Cardiac muscle cell (in vitro differentiated cells and primary cell): ENCODE measurements at regions not wholly inside any gene's neighbourhood (a gene's known extent, or its start where the extent isn't known, plus 50 kb on each side); places are given as distances from the start of the nearest gene placed in this dataset.

Experiments used
- DNase-seq, 2 donors: peaks; one replicate each; pipeline versions ENCODE4 v3.0.0 to v3.0.0-alpha.2; 2010 to 2017; ENCODE audit warnings: low read depth in 1 of 2, low spot score in 1 of 2
- H3K27ac ChIP-seq: fragments of 200-600 bp; sonication (generic); 2 replicates; pipeline ENCODE4 v1.5.1; 2016
- H3K27me3 ChIP-seq: fragments of 200-600 bp; sonication (generic); 2 replicates; pipeline ENCODE4 v1.6.0; 2016; ENCODE audit warnings: control low read depth
- H3K36me3 ChIP-seq: fragments of 200-600 bp; sonication (generic); 2 replicates; pipeline ENCODE4 v1.5.1; 2016; ENCODE audit warnings: control low read depth
- H3K4me1 ChIP-seq: fragments of 200-600 bp; sonication (generic); 2 replicates; pipeline ENCODE4 v1.8.1; 2017; ENCODE audit warnings: low read depth, mild to moderate bottlenecking, mixed run types
- H3K4me3 ChIP-seq: fragments of 200-600 bp; sonication (generic); 2 replicates; pipeline ENCODE4 v1.5.1; 2016; ENCODE audit warnings: mild to moderate bottlenecking
- H3K9me3 ChIP-seq: fragments of 200-600 bp; sonication (generic); 2 replicates; pipeline ENCODE4 v1.5.1; 2017; ENCODE audit warnings: low read depth, mild to moderate bottlenecking, control low read depth
- CTCF ChIP-seq: IDR thresholded peaks from 2 replicates; pipeline ENCODE4 v1.5.1; 2012; ENCODE audit warnings: low read depth, mild to moderate bottlenecking, low read length

GRCh38 chr2:104127049-104127770, 726.7 kb upstream of the POU3F3 start:
- H3K4me1 ChIP-seq = no peaks in the 10 kb centered on the region
- DNase-seq = no peak
- TF ChIP-seq CTCF = no peak
- H3K36me3 ChIP-seq = no peaks in the 10 kb centered on the region
- no peaks in the 10 kb centered on the region for H3K27me3 ChIP-seq
- H3K4me3 ChIP-seq = no peak overlapping the region
- H3K9me3 ChIP-seq = no peaks in the 10 kb centered on the region
- no peak overlapping the region for H3K27ac ChIP-seq

- no peaks in the 10 kb centered on the region for H3K27me3 ChIP-seq
- H3K9me3 ChIP-seq = no peaks in the 10 kb centered on the region
- H3K4me1 ChIP-seq = no peaks in the 10 kb centered on the region
- no peak for TF ChIP-seq CTCF
- H3K27ac ChIP-seq = no peak overlapping the region
- no peak overlapping the region for H3K4me3 ChIP-seq
- no peak for DNase-seq
- H3K36me3 ChIP-seq = no peaks in the 10 kb centered on the region
Observed at GRCh38 chr2:104140361-104140760, 713.6 kb upstream of the POU3F3 start.

- TF ChIP-seq CTCF = no peak
- DNase-seq = no peak
Observed at GRCh38 chr2:104158191-104158590, 695.7 kb upstream of the POU3F3 start.

GRCh38 chr2:104163611-104164130, 690.2 kb upstream of the POU3F3 start:
- no peak overlapping the region for H3K4me3 ChIP-seq
- no peaks in the 10 kb centered on the region for H3K36me3 ChIP-seq
- no peak for DNase-seq
- no peaks in the 10 kb centered on the region for H3K27me3 ChIP-seq
- TF ChIP-seq CTCF = no peak
- H3K4me1 ChIP-seq = no peaks in the 10 kb centered on the region
- no peak overlapping the region for H3K27ac ChIP-seq
- H3K9me3 ChIP-seq = no peaks in the 10 kb centered on the region

More at GRCh38 chr2:104158191-104158590, 695.7 kb upstream of the POU3F3 start:
- Histone ChIP-seq H3K36me3 (no peaks in the 10 kb centered on the region), H3K4me1 (no peaks in the 10 kb centered on the region), H3K9me3 (no peaks in the 10 kb centered on the region), H3K27me3 (no peaks in the 10 kb centered on the region), H3K27ac (no peak overlapping the region), H3K4me3 (no peak overlapping the region)

- H3K4me3 ChIP-seq = no peak overlapping the region
- TF ChIP-seq CTCF = no peak
- no peaks in the 10 kb centered on the region for H3K27me3 ChIP-seq
- no peaks in the 10 kb centered on the region for H3K9me3 ChIP-seq
- no peaks in the 10 kb centered on the region for H3K36me3 ChIP-seq
- H3K4me1 ChIP-seq = no peaks in the 10 kb centered on the region
- no peak for DNase-seq
- H3K27ac ChIP-seq = no peak overlapping the region
Observed at GRCh38 chr2:104164721-104165252, 689.1 kb upstream of the POU3F3 start.
